ENCODE measurements at regions not wholly inside any gene's neighbourhood (a gene's known extent, or its start where the extent isn't known, plus 50 kb on each side); places are given as distances from the start of the nearest gene placed in this dataset.
"Not testable (repeated sequence)": the region's sequence is repeated elsewhere in the genome, so short reads cannot be mapped to it uniquely, and the experiment has no call there.

- no peak for DNase-seq (ENCODE audit: low spot score)
Measured at GRCh38 chr10:84701370-84701720, 373.0 kb downstream of the CCSER2 start.

GRCh38 chr10:84704101-84704500, 375.7 kb downstream of the CCSER2 start:
- DNase-seq (ENCODE audit: low spot score) = no peak

GRCh38 chr10:84706431-84706830, 378.0 kb downstream of the CCSER2 start:
- no peak for DNase-seq (ENCODE audit: low spot score)

- DNase-seq (ENCODE audit: low spot score) = no peak
Measured at GRCh38 chr10:84706875-84707274, 378.5 kb downstream of the CCSER2 start.

- no peak for DNase-seq (ENCODE audit: low spot score)
Measured at GRCh38 chr10:84715911-84716310, 387.5 kb downstream of the CCSER2 start.

GRCh38 chr10:84718877-84719616, 390.7 kb downstream of the CCSER2 start:
- DNase-seq (ENCODE audit: low spot score) = no peak

GRCh38 chr10:84719687-84720086, 391.3 kb downstream of the CCSER2 start:
- DNase-seq (ENCODE audit: low spot score) = no peak

GRCh38 chr10:84727398-84727797, 399.0 kb downstream of the CCSER2 start:
- DNase-seq (ENCODE audit: low spot score) = no peak

- not testable (repeated sequence) for DNase-seq (ENCODE audit: low spot score)
Measured at GRCh38 chr10:84739126-84739525, 410.7 kb downstream of the CCSER2 start.

- DNase-seq (ENCODE audit: low spot score) = no peak
Measured at GRCh38 chr10:84739641-84740040, 411.3 kb downstream of the CCSER2 start.

GRCh38 chr10:84743483-84743882, 415.1 kb downstream of the CCSER2 start:
- no peak for DNase-seq (ENCODE audit: low spot score)

GRCh38 chr10:84755311-84755710, 426.9 kb downstream of the CCSER2 start:
- no peak for DNase-seq (ENCODE audit: low spot score)

- DNase-seq (ENCODE audit: low spot score) = not testable (repeated sequence)
Measured at GRCh38 chr10:84756653-84757052, 428.3 kb downstream of the CCSER2 start.

GRCh38 chr10:84761994-84762614, 433.7 kb downstream of the CCSER2 start:
- not testable (repeated sequence) for DNase-seq (ENCODE audit: low spot score)

- no peak for DNase-seq (ENCODE audit: low spot score)
Measured at GRCh38 chr10:84762754-84763394, 434.5 kb downstream of the CCSER2 start.

- no peak for DNase-seq (ENCODE audit: low spot score)
Measured at GRCh38 chr10:84763965-84764364, 435.6 kb downstream of the CCSER2 start.

GRCh38 chr10:84765086-84765485, 436.7 kb downstream of the CCSER2 start:
- DNase-seq (ENCODE audit: low spot score) = no peak

- DNase-seq (ENCODE audit: low spot score) = no peak
Measured at GRCh38 chr10:84765656-84766055, 437.3 kb downstream of the CCSER2 start.

GRCh38 chr10:84766923-84767322, 438.5 kb downstream of the CCSER2 start:
- DNase-seq (ENCODE audit: low spot score) = no peak

GRCh38 chr10:84768132-84768531, 439.7 kb downstream of the CCSER2 start:
- no peak for DNase-seq (ENCODE audit: low spot score)

GRCh38 chr10:84770824-84771223, 442.4 kb downstream of the CCSER2 start:
- no peak for DNase-seq (ENCODE audit: low spot score)

GRCh38 chr10:84783386-84783785, 455.0 kb downstream of the CCSER2 start:
- DNase-seq (ENCODE audit: low spot score) = peak; percentile 4

GRCh38 chr10:84783909-84784308, 455.5 kb downstream of the CCSER2 start:
- no peak for DNase-seq (ENCODE audit: low spot score)
